Transverse colon (tissue), 3 donors: ENCODE measurements at regions not wholly inside any gene's neighbourhood (a gene's known extent, or its start where the extent isn't known, plus 50 kb on each side); places are given as distances from the start of the nearest gene placed in this dataset.

ENCODE experiments used
- CTCF ChIP-seq, 5 experiments: fragments of 200-600 bp in 3 of 5; fragments of 450-650 bp in 2 of 5; sonication (generic) in 3 of 5; IDR thresholded peaks; 1 replicate in 2 of 5; 2 replicates in 3 of 5; pipeline ENCODE4 v1.5.1; 2016 to 2017; ENCODE audit warnings: antibody characterized with exemption in 5 of 5, inconsistent platforms in 3 of 5, mild to moderate bottlenecking in 2 of 5, moderate library complexity in 1 of 5
- EP300 ChIP-seq: sonication (generic); formaldehyde crosslinking; IDR thresholded peaks from one replicate; pipeline ENCODE4 v1.6.1; 2017; ENCODE audit warnings: antibody characterized with exemption, low read depth
- POLR2A ChIP-seq: fragments of 450-650 bp; IDR thresholded peaks from one replicate; pipeline ENCODE4 v1.6.1; 2016; ENCODE audit warnings: antibody characterized with exemption, mild to moderate bottlenecking, moderate library complexity

- TF ChIP-seq CTCF (IDR thresholded peaks at IDR 0.05) (no peak), EP300 (no peak), POLR2A (no peak)
Measured at GRCh38 chr12:105704787-105705186, 374.3 kb downstream of the C12orf75 start.
